ENCODE measurements at regions not wholly inside any gene's neighbourhood (a gene's known extent, or its start where the extent isn't known, plus 50 kb on each side); places are given as distances from the start of the nearest gene placed in this dataset.
"Not testable (repeated sequence)": the region's sequence is repeated elsewhere in the genome, so short reads cannot be mapped to it uniquely, and the experiment has no call there.

DNA sequence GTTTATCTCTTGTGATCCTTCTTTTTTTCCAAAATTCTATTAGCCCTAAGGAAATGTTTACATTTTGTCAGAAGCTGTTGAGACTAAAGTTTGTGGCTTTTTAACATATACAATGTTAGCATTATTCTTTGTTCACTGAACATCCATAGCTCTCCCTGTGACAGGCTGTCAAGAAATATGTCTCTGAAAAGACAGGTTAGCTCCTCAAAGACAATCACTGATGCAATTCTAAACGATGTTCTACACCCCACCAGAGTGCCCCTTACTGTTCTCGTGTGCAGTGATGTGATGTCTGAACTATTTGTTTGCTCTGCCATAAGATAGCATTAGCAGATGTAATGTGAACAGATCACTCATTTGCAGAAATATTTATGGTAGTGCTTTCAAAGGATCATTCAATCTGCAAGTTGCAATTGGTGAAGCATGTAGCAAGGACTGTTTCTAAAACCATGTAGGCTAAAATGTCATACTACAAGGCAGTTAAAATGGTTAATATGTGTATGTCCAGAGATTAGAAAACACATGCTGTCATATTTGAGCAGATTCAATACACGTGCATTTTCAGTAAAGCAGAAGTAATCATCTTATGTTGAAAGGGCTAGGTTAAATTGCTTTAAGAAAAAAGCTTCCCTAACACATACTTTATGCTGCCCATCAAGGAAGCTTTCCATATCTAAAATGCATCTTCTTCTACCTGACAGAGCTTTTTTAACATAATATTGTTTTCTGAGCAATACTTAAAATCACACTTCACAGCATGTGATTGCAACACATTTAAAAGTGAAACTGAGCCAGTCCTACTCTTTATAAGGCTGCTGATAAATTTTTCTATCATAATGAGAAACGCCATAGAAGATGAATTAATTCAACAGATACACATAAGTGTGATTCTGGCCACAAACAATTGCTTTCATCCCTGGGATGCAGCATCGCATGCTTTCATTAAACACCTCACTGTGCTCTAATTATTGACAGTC is 285.7 kb upstream of the UBE2E3 start:
- peak in 1 of 3 experiments; percentile 61 for DNase-seq

DNA sequence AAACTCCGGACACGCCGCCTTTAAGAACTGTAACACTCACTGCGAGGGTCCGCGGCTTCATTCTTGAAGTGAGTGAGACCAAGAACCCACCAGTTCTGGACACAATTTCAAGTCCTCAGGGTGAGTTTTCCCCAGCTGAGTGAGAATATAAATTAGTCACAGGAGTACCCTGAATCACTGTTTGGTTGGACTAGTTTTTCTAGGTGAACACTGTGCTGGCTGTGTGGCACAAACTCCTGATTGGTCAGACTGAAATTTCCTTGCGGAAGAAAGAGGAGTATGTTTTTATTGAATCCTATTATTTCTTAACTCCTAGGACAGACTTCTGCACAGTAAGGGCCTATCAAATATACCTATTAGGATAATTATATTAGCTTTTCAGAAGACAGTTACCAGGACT is 288.1 kb upstream of the UBE2E3 start:
- no peak for DNase-seq

DNA sequence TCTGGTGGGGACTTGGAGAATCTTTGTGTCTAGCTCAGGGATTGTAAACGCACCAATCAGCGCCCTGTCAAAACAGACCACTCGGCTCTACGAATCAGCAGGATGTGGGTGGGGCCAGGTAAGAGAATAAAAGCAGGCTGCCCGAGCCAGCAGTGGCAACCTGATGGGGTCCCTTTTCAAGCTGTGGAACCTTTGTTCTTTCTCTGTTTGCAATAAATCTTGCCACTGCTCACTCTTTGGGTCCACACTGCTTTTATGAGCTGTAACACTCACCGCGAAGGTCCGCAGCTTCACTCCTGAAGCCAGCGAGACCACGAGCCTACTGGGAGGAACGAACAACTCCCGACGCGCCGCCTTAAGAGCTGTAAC is 288.6 kb upstream of the UBE2E3 start:
- DNase-seq = not testable (repeated sequence)

DNA sequence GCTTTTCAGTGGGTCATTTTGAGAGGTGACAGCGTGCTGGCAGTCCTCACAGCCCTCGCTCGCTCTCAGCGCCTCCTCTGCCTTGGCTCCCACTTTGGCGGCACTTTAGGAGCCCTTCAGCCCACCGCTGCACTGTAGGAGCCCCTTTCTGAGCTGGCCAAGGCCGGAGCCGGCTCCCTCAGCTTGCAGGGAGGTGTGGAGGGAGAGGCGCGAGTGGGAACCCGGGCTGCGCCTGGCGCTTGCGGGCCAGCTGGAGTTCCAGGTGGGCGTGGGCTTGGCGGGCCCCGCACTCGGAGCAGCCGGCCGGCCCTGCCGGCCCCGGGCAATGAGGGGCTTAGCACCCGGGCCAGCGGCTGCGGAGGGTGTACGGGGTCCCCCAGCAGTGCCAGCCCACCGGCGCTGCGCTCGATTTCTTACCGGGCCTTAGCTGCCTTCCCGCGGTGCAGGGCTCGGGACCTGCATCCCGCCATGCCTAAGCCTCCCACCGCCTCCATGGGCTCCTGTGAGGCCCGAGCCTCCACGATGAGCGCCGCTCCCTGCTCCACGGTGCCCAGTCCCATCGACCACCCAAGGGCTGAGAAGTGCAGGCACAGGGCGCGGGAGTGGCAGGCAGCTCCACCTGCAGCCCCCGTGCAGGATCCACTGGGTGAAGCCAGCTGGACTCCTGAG is 289.1 kb upstream of the UBE2E3 start:
- DNase-seq = not testable (repeated sequence)

GRCh38 chr2:180690611-180691010 is 289.8 kb upstream of the UBE2E3 start:
- no peak for DNase-seq

- no peak for DNase-seq
These were observed 297.5 kb upstream of the UBE2E3 start for GRCh38 chr2:180682871-180683270.

DNA sequence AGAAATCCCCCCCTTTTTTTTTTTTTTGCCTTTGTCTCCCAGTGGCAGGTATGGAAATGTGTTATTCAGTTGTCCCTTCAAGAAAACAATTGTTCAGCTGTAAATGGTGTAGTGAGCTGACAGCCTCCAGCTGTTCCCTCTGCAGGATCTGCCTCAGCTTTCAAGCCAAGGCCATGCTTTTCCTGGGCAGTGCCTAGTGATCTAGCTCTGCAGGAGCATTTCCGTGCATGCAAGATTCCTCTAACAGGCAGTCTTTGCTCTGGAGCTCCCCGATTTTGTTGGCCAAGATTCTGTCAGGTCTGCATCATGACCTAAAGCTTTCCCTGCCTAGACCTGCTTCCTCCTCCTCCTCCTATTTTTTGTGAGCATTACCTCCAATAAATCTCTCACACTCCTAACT is 300.7 kb upstream of the UBE2E3 start:
- DNase-seq = peak in 2 of 3 experiments; percentile 38 to 66

DNA sequence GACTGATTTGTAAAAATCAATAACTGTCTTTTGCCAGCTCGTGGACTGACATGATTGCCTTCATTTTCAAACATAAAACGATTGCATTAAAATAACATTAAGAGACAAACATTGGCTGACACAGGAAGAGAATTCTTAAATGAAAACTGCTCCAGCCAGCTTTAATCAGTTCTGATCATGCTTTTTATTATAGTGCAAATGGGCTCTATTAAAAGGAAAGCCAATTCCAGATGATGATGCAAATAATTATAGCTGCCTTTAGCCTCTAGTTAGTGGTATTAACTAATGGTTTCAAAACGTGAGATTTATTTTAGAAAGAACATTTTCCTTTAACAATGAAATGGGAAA is 301.8 kb upstream of the UBE2E3 start:
- peak in 1 of 3 experiments; percentile 13 for DNase-seq

- DNase-seq = no peak
These were observed 302.3 kb upstream of the UBE2E3 start for GRCh38 chr2:180677930-180678624.

DNA sequence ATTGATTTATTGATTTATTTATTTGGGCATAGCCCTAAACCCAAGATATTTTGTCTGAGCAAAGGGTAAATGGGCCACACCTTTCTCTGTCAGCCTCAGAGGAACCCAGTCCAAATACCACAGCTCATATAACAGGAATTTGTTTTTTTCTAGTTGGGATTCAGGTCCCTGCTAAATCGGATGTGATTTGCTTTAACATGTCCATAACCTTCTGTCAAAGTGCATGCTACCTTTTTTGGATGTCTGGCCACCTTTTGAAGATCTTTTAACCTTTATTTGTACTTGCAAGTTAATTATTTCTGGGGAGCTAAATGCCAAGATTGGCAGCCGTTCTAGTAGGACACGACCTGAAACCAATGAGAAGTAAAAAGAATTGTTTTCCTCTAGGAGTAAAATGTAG is 303.2 kb upstream of the UBE2E3 start:
- no peak for DNase-seq

DNA sequence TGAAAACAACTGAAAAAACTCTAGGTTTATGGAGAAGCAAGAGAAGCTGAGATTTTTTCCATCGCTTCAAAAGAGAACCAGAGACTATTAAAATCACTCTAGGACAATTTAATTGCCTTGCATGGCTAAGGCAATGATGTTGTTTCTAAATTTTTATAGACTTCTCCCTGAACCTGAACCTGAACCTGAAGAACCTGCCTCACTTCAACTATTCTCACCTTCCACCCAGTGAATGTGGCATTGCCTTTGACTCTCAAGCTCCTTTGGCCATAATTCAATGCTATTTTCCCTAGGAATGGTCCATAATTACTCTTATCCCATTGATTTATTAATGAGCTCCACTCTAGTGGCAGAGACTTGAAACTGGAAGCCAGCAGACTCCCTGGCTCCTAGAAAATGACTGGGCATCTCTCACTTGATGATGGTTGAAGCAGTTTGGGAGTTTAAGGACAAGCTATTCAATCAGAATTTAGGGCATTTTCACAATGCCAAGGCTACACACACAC is 303.8 kb upstream of the UBE2E3 start:
- peak in 1 of 3 experiments; percentile 38 for DNase-seq

DNA sequence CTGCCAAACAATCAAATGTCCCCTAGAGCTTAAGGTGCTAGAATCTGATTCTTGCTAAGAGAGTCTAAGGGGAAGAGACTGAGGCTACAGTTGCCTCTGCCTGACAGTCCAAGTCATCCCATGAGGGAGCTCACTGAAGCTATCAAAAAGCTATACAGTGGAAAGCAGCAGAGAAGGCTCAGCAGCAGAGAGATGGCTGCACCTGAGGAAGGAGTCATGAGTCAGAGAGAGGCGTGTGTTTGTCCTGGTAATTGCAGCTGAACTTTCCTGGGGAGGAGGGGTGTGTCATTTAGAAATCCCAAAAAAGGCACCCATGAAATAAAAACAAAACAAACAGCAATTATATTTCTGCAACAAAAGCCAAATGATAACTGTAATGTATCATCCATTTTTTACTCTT is 305.2 kb upstream of the UBE2E3 start:
- peak in 2 of 3 experiments; percentile 37 to 62 for DNase-seq

DNA sequence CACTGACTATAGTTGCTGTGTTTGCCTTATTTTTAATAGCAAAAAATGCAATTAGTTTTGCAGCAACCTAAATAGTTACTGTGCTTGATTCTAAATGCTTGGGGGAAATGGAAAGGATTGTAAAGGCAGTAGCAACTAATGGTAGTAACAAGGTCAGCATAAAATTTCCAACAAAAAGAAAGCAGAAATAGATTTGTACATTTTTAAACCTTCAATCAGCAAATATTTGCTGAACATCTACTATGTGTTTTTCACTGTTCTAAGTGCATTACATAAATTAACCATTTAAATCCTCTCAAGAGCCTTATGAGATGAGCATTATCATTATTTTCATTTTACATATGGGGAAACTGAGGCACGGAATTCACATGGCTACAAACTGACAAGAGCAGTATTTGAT is 308.0 kb upstream of the UBE2E3 start:
- DNase-seq = no peak

DNA sequence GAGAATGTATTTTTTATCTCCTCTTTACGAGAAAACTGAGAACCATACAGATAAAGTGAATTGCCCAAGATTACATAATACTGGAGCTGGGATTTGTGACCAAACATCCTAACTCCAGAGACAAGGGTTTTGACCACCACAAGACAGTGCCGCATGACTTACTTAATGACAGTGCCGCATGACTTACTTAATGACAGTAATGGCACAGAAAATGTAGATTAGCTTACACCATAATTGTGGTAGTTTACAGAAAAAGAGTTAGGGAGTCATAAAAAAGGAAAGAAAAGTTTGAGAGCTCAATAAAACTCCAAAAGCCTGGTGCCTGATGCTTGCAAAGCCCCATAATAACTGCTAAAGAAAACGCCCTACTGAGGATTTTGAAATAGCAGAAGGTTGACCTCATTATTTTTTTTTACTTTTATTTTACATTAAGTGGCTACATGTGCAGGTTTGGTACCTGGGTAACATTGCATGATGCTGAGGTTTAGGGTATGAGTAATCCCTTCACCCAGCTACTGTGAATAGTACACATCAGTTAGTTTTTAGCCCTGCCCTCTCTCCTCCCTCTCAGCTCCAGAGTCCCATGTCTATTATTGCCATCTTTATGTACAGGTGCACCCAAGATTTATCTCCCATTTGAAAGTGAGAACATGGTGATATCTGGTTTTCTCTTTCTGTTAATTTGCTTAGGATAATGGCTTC is 310.0 kb upstream of the UBE2E3 start:
- DNase-seq = peak in 1 of 3 experiments; percentile 35

DNA sequence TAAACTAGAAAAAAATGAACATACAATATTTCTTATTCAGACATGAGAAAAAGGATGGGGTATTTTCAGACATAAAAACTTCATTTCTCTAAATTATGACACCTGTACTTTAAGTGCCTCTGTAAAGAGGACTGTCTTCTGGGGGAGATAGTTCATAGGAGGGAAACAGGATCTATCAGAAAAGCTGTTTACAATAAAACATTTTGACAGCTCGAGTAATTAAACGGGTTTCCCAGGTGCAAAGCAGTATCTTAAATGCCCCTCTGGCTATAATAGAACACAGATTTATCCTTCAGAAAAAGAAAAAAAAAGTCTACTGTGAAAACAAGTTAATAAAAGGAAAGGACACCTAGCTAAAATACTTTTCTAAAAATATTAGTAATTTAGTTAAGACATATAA is 311.4 kb upstream of the UBE2E3 start:
- DNase-seq = peak in 2 of 3 experiments; percentile 51 to 95

DNA sequence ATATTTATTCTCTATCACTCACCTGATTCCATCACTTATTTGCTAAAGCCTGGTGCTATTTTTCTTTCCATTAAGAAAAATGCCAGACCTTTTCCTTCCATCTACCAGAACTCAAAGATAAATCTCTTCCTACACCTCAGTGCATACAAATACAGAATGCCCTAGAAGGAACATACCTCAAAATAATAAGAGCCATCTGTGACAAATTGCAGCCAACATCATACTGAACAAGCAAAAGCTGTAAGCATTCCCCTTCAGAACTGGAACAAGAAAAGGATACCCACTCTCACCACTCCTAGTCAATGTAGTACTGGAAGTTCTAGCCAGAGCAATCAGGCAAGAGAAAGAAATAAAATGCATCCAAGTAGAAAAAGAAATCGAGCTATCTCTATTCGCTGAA is 315.9 kb upstream of the UBE2E3 start:
- no peak for DNase-seq

- no peak for DNase-seq
These were observed 317.4 kb upstream of the UBE2E3 start for GRCh38 chr2:180662941-180663471.

DNA sequence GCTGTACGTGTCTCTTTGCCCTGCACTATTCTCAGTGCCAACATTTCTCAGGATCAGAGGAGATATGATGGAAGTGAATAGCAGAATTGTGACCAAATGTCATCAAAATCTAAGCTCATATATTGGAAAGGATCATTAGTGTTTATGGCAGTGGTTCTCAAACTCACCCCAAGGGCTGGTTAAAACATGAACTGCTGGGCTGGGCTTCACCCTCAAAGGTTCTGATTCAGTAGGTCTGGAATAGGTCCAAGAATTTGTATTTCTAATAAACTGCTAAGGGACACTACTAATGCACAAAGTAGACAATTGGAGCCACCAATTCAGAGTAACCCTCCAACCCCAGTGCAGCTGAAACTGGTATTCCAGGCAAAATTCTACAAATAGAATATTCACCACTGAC is 317.9 kb upstream of the UBE2E3 start:
- no peak for DNase-seq

GRCh38 chr2:180661686-180662030 is 318.7 kb upstream of the UBE2E3 start:
- no peak for DNase-seq

GRCh38 chr2:180660881-180661685 is 319.3 kb upstream of the UBE2E3 start:
- no peak for DNase-seq

DNA sequence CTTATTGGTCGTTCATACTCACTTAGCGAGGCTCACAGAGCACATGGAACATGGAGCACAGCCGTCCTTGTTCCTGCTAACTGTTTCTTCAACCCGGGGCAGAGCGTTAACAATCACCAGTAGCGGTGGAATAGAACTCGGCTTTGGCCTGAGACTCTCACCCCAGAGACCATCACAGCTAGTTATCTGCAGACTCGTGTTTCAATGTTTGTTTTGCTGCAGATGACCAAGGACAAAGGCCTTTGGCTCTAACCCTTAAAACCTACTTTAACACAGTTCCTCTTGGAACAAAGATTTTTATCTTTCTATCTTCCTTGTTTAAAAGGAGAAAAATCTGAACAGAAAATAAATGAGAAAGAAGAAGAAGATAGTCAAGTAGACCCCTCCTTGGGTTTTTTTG is 320.2 kb upstream of the UBE2E3 start:
- no peak for DNase-seq

DNA sequence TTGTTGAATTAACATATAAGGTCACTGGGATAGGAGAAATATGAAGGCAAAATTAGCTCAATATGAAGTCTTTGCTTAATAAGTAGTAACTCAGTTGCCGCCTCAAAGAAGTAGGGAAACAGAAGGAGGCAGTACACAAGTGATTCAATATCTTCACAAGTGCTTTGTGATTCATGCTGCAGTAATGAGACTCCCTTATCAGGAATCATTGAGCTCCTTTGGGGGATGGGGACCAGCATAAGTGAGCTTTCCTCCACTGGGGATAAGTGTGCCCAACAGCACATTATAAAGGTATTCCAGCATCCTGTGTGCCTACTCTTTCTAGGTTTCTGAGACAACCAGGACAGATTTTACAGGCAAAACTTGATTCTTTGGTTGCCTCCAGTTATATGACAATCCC is 323.4 kb upstream of the UBE2E3 start:
- DNase-seq = no peak
